ENCODE measurements at regions not wholly inside any gene's neighbourhood (a gene's known extent, or its start where the extent isn't known, plus 50 kb on each side); places are given as distances from the start of the nearest gene placed in this dataset.

- CTCF ChIA-PET, result interaction anchor here (1.0 to 1.5 kb wide), 2 partner anchors 15 to 34 kb away, joined by 3 to 4 read pairs; no protein-coding TSS in a partner anchor
- POLR2A ChIA-PET, result no interaction called here
- TF ChIP-seq CTCF (IDR thresholded peaks at IDR 0.05; ENCODE audit: control extremely low read depth, extremely low read depth, low read depth, missing control alignments), result no peak
- no peak for DNase-seq (ENCODE audit: extremely low spot score)
Measured at GRCh38 chr18:77884454-77884853, 634.8 kb downstream of the GALR1 start.

GRCh38 chr18:77894060-77894459, 644.4 kb downstream of the GALR1 start:
- POLR2A ChIA-PET, result no interaction called here
- CTCF ChIA-PET, result no interaction called here
- DNase-seq (ENCODE audit: extremely low spot score), result no peak
- no peak for TF ChIP-seq CTCF (IDR thresholded peaks at IDR 0.05; ENCODE audit: control extremely low read depth, extremely low read depth, low read depth, missing control alignments)

DNA sequence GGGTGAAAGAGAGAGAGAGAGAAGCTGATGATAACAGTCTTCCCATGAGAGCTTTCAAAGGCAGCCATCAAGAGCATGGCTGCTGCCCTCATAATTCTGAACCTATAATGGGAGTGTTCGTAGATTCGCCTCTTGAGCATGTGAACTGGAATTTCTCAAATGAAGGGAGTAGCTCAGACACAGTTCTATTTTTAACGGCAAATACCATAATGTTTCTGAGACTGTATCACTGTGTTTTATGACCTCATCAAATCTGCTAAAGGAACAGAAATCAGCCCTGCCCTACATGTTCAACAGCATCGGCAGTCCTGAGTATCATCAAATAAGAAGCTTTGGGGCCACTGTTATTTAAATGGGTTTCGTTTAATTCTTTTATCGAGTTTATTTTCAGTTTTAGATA, 645.6 kb downstream of the GALR1 start:
- ChIA-PET POLR2A (no interaction called here), CTCF (no interaction called here)

GRCh38 chr18:77896586-77897252, 647.1 kb downstream of the GALR1 start:
- no peak for DNase-seq (ENCODE audit: extremely low spot score)
- CTCF ChIA-PET, result interaction anchor here (1.1 kb wide), 1 partner anchor 11 kb away, joined by 3 read pairs; no protein-coding TSS in a partner anchor
- POLR2A ChIA-PET, result no interaction called here
- TF ChIP-seq CTCF (IDR thresholded peaks at IDR 0.05; ENCODE audit: control extremely low read depth, extremely low read depth, low read depth, missing control alignments), result no peak

More for the DNA sequence above, 645.6 kb downstream of the GALR1 start:
- TF ChIP-seq CTCF (IDR thresholded peaks at IDR 0.05; ENCODE audit: control extremely low read depth, extremely low read depth, low read depth, missing control alignments), result no peak
- DNase-seq (ENCODE audit: extremely low spot score), result no peak

- POLR2A ChIA-PET, result no interaction called here
- CTCF ChIA-PET, result interaction anchor here (1.1 kb wide), 1 partner anchor 12 kb away, joined by 3 read pairs; no protein-coding TSS in a partner anchor
- no peak for DNase-seq (ENCODE audit: extremely low spot score)
- no peak for TF ChIP-seq CTCF (IDR thresholded peaks at IDR 0.05; ENCODE audit: control extremely low read depth, extremely low read depth, low read depth, missing control alignments)
Measured at GRCh38 chr18:77897606-77898005, 648.0 kb downstream of the GALR1 start.

GRCh38 chr18:77899972-77900754, 650.5 kb downstream of the GALR1 start:
- CTCF ChIA-PET, result interaction anchor here (0.7 to 2.4 kb wide), 5 partner anchors 9 to 32 kb away, joined by 3 to 12 read pairs (median 3); no protein-coding TSS in a partner anchor
- TF ChIP-seq CTCF (IDR thresholded peaks at IDR 0.05; ENCODE audit: control extremely low read depth, extremely low read depth, low read depth, missing control alignments), result peak; percentile 100
- POLR2A ChIA-PET, result no interaction called here
- peak; percentile 66 for DNase-seq (ENCODE audit: extremely low spot score)

Data from GM10248 (cell line).